Fibroblast of lung (primary cell): ENCODE measurements at regions not wholly inside any gene's neighbourhood (a gene's known extent, or its start where the extent isn't known, plus 50 kb on each side); places are given as distances from the start of the nearest gene placed in this dataset.

Experiments used
- DNase-seq, 2 donors: peaks; one replicate each; pipeline versions ENCODE4 v3.0.0 to v3.0.0-alpha.2; 2010; ENCODE audit warnings: low read depth in 2 of 2
- H2AFZ ChIP-seq: 2 replicates; pipeline ENCODE4 v1.5.1; 2012; ENCODE audit warnings: low read length, control low read depth, inconsistent platforms
- H3K27ac ChIP-seq: 2 replicates; pipeline ENCODE4 v1.5.1; 2011; ENCODE audit warnings: low read length, control low read depth; ENCODE audit not compliant: insufficient read depth
- H3K27me3 ChIP-seq: 2 replicates; pipeline ENCODE4 v1.5.1; 2011; ENCODE audit warnings: mild to moderate bottlenecking, low read length; ENCODE audit not compliant: control insufficient read depth, insufficient read depth
- H3K36me3 ChIP-seq: 2 replicates; pipeline ENCODE4 v1.5.1; 2011; ENCODE audit warnings: low read length; ENCODE audit not compliant: control insufficient read depth, insufficient read depth
- H3K4me1 ChIP-seq: 2 replicates; pipeline ENCODE4 v1.5.1; 2011; ENCODE audit warnings: low read length; ENCODE audit not compliant: control insufficient read depth, insufficient read depth; ENCODE audit errors: extremely low read depth
- H3K4me2 ChIP-seq: 2 replicates; pipeline ENCODE4 v1.5.1; 2011; ENCODE audit warnings: low read length, control low read depth; ENCODE audit not compliant: insufficient read depth; ENCODE audit errors: extremely low read depth
- H3K4me3 ChIP-seq, 4 experiments: fragments of 200-600 bp in 1 of 4; sonication (generic) in 1 of 4; replicated peaks in 1 of 4; 2 replicates each; pipeline ENCODE4 v1.5.1; 2011 to 2016; ENCODE audit warnings: low read length in 4 of 4, low read depth in 3 of 4, mild to moderate bottlenecking in 3 of 4, control low read depth in 2 of 4, inconsistent platforms in 1 of 4, mixed read lengths in 1 of 4; ENCODE audit not compliant: insufficient read depth in 1 of 4; ENCODE audit errors: control extremely low read depth in 1 of 4
- H3K79me2 ChIP-seq: 2 replicates; pipeline ENCODE4 v1.5.1; 2012; ENCODE audit warnings: mild to moderate bottlenecking, low read length, inconsistent platforms; ENCODE audit not compliant: control insufficient read depth, insufficient read depth
- H3K9ac ChIP-seq: 2 replicates; pipeline ENCODE4 v1.5.1; 2011; ENCODE audit warnings: mild to moderate bottlenecking, low read length, control low read depth; ENCODE audit not compliant: insufficient read depth
- H3K9me3 ChIP-seq: 2 replicates; pipeline ENCODE4 v1.5.1; 2012; ENCODE audit warnings: low read depth, low read length; ENCODE audit not compliant: control insufficient read depth, insufficient read depth
- H4K20me1 ChIP-seq: 2 replicates; pipeline ENCODE4 v1.5.1; 2011; ENCODE audit warnings: low read length; ENCODE audit not compliant: control insufficient read depth, insufficient read depth; ENCODE audit errors: extremely low read depth
- EZH2 ChIP-seq: IDR thresholded peaks from 2 replicates; pipeline ENCODE4 v1.5.1; 2012; ENCODE audit warnings: low read length, control low read depth, mild to moderate bottlenecking; ENCODE audit errors: missing control alignments
- TF ChIP-seq, protein P1 (sequence below), 2 donors: IDR thresholded peaks in 1 of 2; conservative IDR thresholded peaks in 1 of 2; 1 replicate in 1 of 2; 2 replicates in 1 of 2; pipeline ENCODE4 v1.5.1; 2011 to 2012; ENCODE audit warnings: low read length in 2 of 2, control low read depth in 1 of 2, inconsistent platforms in 1 of 2, low read depth in 1 of 2, mild to moderate bottlenecking in 1 of 2

DNA sequence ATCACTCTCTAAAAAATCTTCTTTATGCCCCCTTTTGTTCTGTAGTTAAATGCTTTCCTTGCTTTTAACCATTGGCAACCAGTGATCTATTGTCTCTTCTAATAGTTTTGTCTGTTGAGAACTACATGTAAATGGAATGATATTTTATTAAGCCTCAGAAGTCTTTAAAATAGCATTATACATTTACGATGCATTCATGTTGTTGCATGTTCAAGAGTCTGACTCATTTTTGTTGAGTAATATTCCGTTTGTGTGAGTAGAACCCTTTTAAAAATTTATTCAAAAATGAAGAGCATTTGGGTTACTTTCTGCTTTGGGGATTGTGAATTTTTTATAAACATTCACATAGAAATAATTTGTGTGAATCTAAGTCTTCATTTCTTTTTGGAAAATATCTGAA is 1352.9 kb downstream of the NCAM2 start:
- Histone ChIP-seq H3K27me3 (no peaks in the 10 kb centered on the region), H3K79me2 (no peaks in the 10 kb centered on the region), H3K9ac (no peak overlapping the region), H3K36me3 (no peaks in the 10 kb centered on the region), H3K4me3 (no peak overlapping the region), H3K4me2 (no peak overlapping the region), H4K20me1 (no peaks in the 10 kb centered on the region), H3K4me1 (no peaks in the 10 kb centered on the region), H3K27ac (no peak overlapping the region), H3K9me3 (no peaks in the 10 kb centered on the region), H2AFZ (no peak overlapping the region)
- no peak for DNase-seq
- no peak for TF ChIP-seq EZH2
- TF ChIP-seq, protein P1, sequence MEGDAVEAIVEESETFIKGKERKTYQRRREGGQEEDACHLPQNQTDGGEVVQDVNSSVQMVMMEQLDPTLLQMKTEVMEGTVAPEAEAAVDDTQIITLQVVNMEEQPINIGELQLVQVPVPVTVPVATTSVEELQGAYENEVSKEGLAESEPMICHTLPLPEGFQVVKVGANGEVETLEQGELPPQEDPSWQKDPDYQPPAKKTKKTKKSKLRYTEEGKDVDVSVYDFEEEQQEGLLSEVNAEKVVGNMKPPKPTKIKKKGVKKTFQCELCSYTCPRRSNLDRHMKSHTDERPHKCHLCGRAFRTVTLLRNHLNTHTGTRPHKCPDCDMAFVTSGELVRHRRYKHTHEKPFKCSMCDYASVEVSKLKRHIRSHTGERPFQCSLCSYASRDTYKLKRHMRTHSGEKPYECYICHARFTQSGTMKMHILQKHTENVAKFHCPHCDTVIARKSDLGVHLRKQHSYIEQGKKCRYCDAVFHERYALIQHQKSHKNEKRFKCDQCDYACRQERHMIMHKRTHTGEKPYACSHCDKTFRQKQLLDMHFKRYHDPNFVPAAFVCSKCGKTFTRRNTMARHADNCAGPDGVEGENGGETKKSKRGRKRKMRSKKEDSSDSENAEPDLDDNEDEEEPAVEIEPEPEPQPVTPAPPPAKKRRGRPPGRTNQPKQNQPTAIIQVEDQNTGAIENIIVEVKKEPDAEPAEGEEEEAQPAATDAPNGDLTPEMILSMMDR (conservative IDR thresholded peaks at IDR 0.05 in 1 of 2, IDR thresholded peaks at IDR 0.05 in 1 of 2; ENCODE audit: low read depth in 1 of 2, low read length in 2 of 2), result no peak

DNA sequence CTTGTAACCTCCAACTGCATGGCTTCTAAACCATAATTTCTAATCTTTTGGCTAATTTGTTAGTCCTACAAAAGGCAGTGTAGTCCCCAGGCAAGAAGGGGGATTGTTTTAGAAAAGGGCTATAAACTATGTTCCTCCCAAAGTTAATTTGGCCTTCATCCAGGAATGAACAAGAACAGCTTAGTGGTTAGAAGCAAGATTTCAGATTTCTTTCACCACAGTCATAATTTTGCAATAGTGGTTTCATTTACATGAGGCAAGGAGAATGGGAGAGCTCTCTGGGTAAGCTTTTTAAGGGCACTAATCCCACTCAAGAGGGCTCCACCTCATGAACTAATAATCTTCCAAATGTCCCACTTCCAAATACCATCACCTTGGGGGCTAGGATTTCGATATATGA is 1353.9 kb downstream of the NCAM2 start:
- no peaks in the 10 kb centered on the region for H3K36me3 ChIP-seq
- no peaks in the 10 kb centered on the region for H3K27me3 ChIP-seq
- no peak overlapping the region for H3K9ac ChIP-seq
- no peaks in the 10 kb centered on the region for H3K9me3 ChIP-seq
- no peak overlapping the region for H3K4me3 ChIP-seq
- no peaks in the 10 kb centered on the region for H3K4me1 ChIP-seq
- H4K20me1 ChIP-seq, result no peaks in the 10 kb centered on the region
- peak in 1 of 2 donors; percentile 1 for DNase-seq
- H3K4me2 ChIP-seq, result no peak overlapping the region
- H3K27ac ChIP-seq, result no peak overlapping the region
- no peaks in the 10 kb centered on the region for H3K79me2 ChIP-seq
- no peak overlapping the region for H2AFZ ChIP-seq
- TF ChIP-seq, protein P1 (conservative IDR thresholded peaks at IDR 0.05 in 1 of 2, IDR thresholded peaks at IDR 0.05 in 1 of 2; ENCODE audit: low read depth in 1 of 2, low read length in 2 of 2), result no peak
- no peak for TF ChIP-seq EZH2

DNA sequence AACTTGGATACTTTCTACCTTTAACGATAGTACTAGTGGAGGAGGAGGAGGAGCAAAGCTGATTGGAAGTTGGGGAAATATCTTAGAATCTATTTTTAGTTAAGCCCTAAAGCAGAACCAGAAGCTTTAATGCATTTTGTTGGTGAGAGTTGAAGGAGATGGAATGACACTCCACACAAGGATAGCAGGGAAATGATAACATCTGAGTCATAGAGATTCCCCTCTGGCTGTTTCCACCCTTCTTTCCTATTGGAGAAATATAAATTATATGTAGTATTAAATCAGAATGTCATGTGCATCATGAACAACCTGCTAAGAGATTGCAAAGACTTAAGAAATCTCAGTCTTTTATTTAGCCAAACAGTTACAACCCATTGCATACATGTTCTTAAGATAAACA is 1357.7 kb downstream of the NCAM2 start:
- no peak for TF ChIP-seq EZH2
- TF ChIP-seq, protein P1 (conservative IDR thresholded peaks at IDR 0.05 in 1 of 2, IDR thresholded peaks at IDR 0.05 in 1 of 2; ENCODE audit: low read depth in 1 of 2, low read length in 2 of 2), result no peak
- Histone ChIP-seq H3K9ac (no peak overlapping the region), H2AFZ (no peak overlapping the region), H3K27ac (no peak overlapping the region), H3K4me1 (no peaks in the 10 kb centered on the region), H3K4me3 (no peak overlapping the region), H3K27me3 (no peaks in the 10 kb centered on the region), H3K9me3 (no peaks in the 10 kb centered on the region), H3K36me3 (no peaks in the 10 kb centered on the region), H3K4me2 (no peak overlapping the region), H3K79me2 (no peaks in the 10 kb centered on the region), H4K20me1 (no peaks in the 10 kb centered on the region)
- DNase-seq, result no peak
